GM12878 (cell line): ENCODE measurements at regions not wholly inside any gene's neighbourhood (a gene's known extent, or its start where the extent isn't known, plus 50 kb on each side); places are given as distances from the start of the nearest gene placed in this dataset.
"Not testable (repeated sequence)": the region's sequence is repeated elsewhere in the genome, so short reads cannot be mapped to it uniquely, and the experiment has no call there.

Experiments
- ATAC-seq: fragments of 200-7000 bp; cut with Tn5 transposase; 3 replicates; pipeline ENCODE4 v1.9.1; 2020; ENCODE audit warnings: mild to moderate bottlenecking, moderate library complexity
- BruUV-seq: library from RNA; stranded (reverse); fragments of 400-500 nt; replicated peaks from 2 replicates; lab custom pipeline; 2021; lab: Mats Ljungman, UMichigan
- CTCF ChIA-PET: fragments of 300-600 bp; sonication (Branson Sonifier 250); formaldehyde crosslinking; extraction: SDS; loops from one replicate; lab custom pipeline; 2021; ENCODE audit warnings: inconsistent platforms; lab: Yijun Ruan, JAX
- POLR2A ChIA-PET: fragments of 350-600 bp; formaldehyde crosslinking; extraction: SDS; loops from one replicate; lab custom pipeline; 2021; ENCODE audit warnings: inconsistent platforms; lab: Charles Lee
- RAD21 ChIA-PET: fragments of 300-600 bp; sonication (Branson Sonifier 250); formaldehyde crosslinking; loops from one replicate; lab custom pipeline; 2023; ENCODE audit warnings: antibody characterized with exemption; ENCODE audit not compliant: unreplicated experiment; lab: Charles Lee
- SMC1A ChIA-PET: fragments of 300-600 bp; sonication (Branson Sonifier 250); formaldehyde crosslinking; loops from one replicate; lab custom pipeline; 2023; ENCODE audit not compliant: unreplicated experiment, uncharacterized antibody; lab: Charles Lee
- DNase-seq: peaks from one replicate; pipeline ENCODE4 v3.0.0-alpha.2; 2011; ENCODE audit warnings: low read depth, low spot score
- FAIRE-seq: peaks from 3 replicates; lab custom pipeline; 2011; peaks lifted over from hg19 to GRCh38; lab: Jason Lieb, UNC
- H2AFZ ChIP-seq: 2 replicates; pipeline ENCODE4 v1.6.0; 2011; ENCODE audit warnings: low read depth, low read length, control low read depth; ENCODE audit not compliant: control insufficient read depth
- H3K27ac ChIP-seq: 2 replicates; pipeline ENCODE4 v1.5.1; 2011; ENCODE audit warnings: control low read depth; ENCODE audit not compliant: control insufficient read depth, insufficient read depth
- H3K27me3 ChIP-seq, 2 experiments: replicated peaks in 1 of 2; 2 replicates each; pipeline versions ENCODE4 v1.6.0 to v1.6.1; 2011; ENCODE audit warnings: low read length in 1 of 2; ENCODE audit not compliant: control insufficient read depth in 2 of 2, insufficient read depth in 2 of 2
- H3K36me3 ChIP-seq, 2 experiments: 2 replicates each; pipeline ENCODE4 v1.5.1; 2011; ENCODE audit warnings: low read length in 1 of 2; ENCODE audit not compliant: control insufficient read depth in 2 of 2, insufficient read depth in 2 of 2
- H3K4me1 ChIP-seq: 2 replicates; pipeline ENCODE4 v1.6.1; 2011; ENCODE audit warnings: mild to moderate bottlenecking, low read length, moderate library complexity, mixed read lengths; ENCODE audit not compliant: control insufficient read depth, insufficient read depth
- H3K4me2 ChIP-seq: 2 replicates; pipeline ENCODE4 v1.6.0; 2011; ENCODE audit warnings: control low read depth; ENCODE audit not compliant: control insufficient read depth, insufficient read depth
- H3K4me3 ChIP-seq: fragments of 200-600 bp; sonication (generic); 2 replicates; pipeline ENCODE4 v1.5.1; 2016
- H3K79me2 ChIP-seq: 2 replicates; pipeline ENCODE4 v1.6.0; 2011; ENCODE audit warnings: low read length; ENCODE audit not compliant: control insufficient read depth, insufficient read depth
- H3K9ac ChIP-seq: 2 replicates; pipeline ENCODE4 v1.8.0; 2011; ENCODE audit warnings: low read length, control low read depth, mixed read lengths; ENCODE audit not compliant: control insufficient read depth, insufficient read depth
- H3K9me3 ChIP-seq: replicated peaks from 3 replicates; pipeline ENCODE4 v1.5.1; 2011; ENCODE audit warnings: mild to moderate bottlenecking, low read length; ENCODE audit not compliant: control insufficient read depth, insufficient read depth
- H4K20me1 ChIP-seq: 2 replicates; pipeline ENCODE4 v1.6.0; 2011; ENCODE audit not compliant: control insufficient read depth, insufficient read depth
- CREM ChIP-seq: IDR thresholded peaks from 2 replicates; pipeline ENCODE4 v1.6.1; 2014; ENCODE audit warnings: antibody characterized with exemption, low read depth
- ETV6 ChIP-seq, 2 experiments: fragments of 450-650 bp in 1 of 2; IDR thresholded peaks in 1 of 2; conservative IDR thresholded peaks in 1 of 2; 2 replicates each; pipeline ENCODE4 v1.6.1; 2014; ENCODE audit warnings: antibody characterized with exemption in 1 of 2, borderline replicate concordance in 1 of 2, low read depth in 1 of 2, mild to moderate bottlenecking in 1 of 2, moderate library complexity in 1 of 2
- NBN ChIP-seq: fragments of 450-650 bp; IDR thresholded peaks from 2 replicates; pipeline ENCODE4 v1.6.1; 2016
- WGBS: methylation state at CpG from one replicate; pipeline ENCODE4 v1.1.6; 2016; ENCODE audit warnings: low lambda C conversion rate; ENCODE audit not compliant: insufficient replicate concordance, insufficient coverage; ENCODE audit errors: missing lambda C conversion rate; 5-methylcytosine and 5-hydroxymethylcytosine counted together
- in situ Hi-C: fragments of 300-500 bp; cut with MboI; formaldehyde crosslinking; loops from 9 replicates; pipeline ENCODE4 v1.14.3; 2018; ENCODE audit warnings: mixed read lengths
- intact Hi-C: fragments of 100-400 bp; cut with micrococcal nuclease; formaldehyde crosslinking; loops from one replicate; pipeline ENCODE4 v1.14.2; 2022; ENCODE audit not compliant: unreplicated experiment

- no peak overlapping the region for H3K4me3 ChIP-seq
- no peaks in the 10 kb centered on the region for H3K27me3 ChIP-seq
- in situ Hi-C loops (no loop called here), intact Hi-C loops (no loop called here)
- SMC1A ChIA-PET, result no interaction called here
- TF ChIP-seq NBN, result no peak
- CTCF ChIA-PET, result no interaction called here
- FAIRE-seq (no peak), DNase-seq (no peak), ATAC-seq (no peak)
- no TSS peak for BruUV-seq
- H3K4me1 ChIP-seq, result no peaks in the 10 kb centered on the region
- H4K20me1 ChIP-seq, result no peaks in the 10 kb centered on the region
- H3K9me3 ChIP-seq, result no peaks in the 10 kb centered on the region
- POLR2A ChIA-PET, result no interaction called here
- RAD21 ChIA-PET, result no interaction called here
- H3K27ac ChIP-seq, result no peak overlapping the region
- H3K4me2 ChIP-seq, result no peak overlapping the region
- no peak overlapping the region for H2AFZ ChIP-seq
- H3K79me2 ChIP-seq, result no peaks in the 10 kb centered on the region
- H3K36me3 ChIP-seq, result no peaks in the 10 kb centered on the region
- no peak overlapping the region for H3K9ac ChIP-seq
Measured at GRCh38 chr3:96584066-96584465, 230.3 kb upstream of the EPHA6 start.

- H3K9ac ChIP-seq, in situ Hi-C loops, H3K27me3 ChIP-seq, BruUV-seq, H2AFZ ChIP-seq, H3K4me3 ChIP-seq, CTCF ChIA-PET, DNase-seq, H3K4me1 ChIP-seq, H3K9me3 ChIP-seq, FAIRE-seq, intact Hi-C loops, H4K20me1 ChIP-seq, H3K79me2 ChIP-seq, H3K4me2 ChIP-seq, H3K27ac ChIP-seq, POLR2A ChIA-PET, H3K36me3 ChIP-seq, ATAC-seq, RAD21 ChIA-PET: not testable (repeated sequence)
- 28% methylated on average over 6 of the region's 6 CpGs for WGBS
- SMC1A ChIA-PET, result interaction anchor here (0.6 to 1.2 kb wide), 2 partner anchors 10 to 382 kb away, joined by 3 read pairs; no protein-coding TSS in a partner anchor
Measured at GRCh38 chr3:96606865-96607264, 207.5 kb upstream of the EPHA6 start.

GRCh38 chr3:96619475-96619874, 194.9 kb upstream of the EPHA6 start:
- Histone ChIP-seq H3K27me3 (no peaks in the 10 kb centered on the region), H3K4me1 (no peaks in the 10 kb centered on the region), H2AFZ (no peak overlapping the region), H4K20me1 (no peaks in the 10 kb centered on the region), H3K36me3 (no peaks in the 10 kb centered on the region), H3K27ac (no peak overlapping the region), H3K4me3 (no peak overlapping the region), H3K4me2 (no peak overlapping the region), H3K9me3 (no peaks in the 10 kb centered on the region), H3K79me2 (no peaks in the 10 kb centered on the region), H3K9ac (no peak overlapping the region)
- SMC1A ChIA-PET, result no interaction called here
- TF ChIP-seq ETV6 (conservative IDR thresholded peaks at IDR 0.05 in 1 of 2, IDR thresholded peaks at IDR 0.05 in 1 of 2; ENCODE audit: borderline replicate concordance in 1 of 2, low read depth in 1 of 2) (no peak), CREM (no peak)
- intact Hi-C loops (no loop called here), in situ Hi-C loops (no loop called here)
- CTCF ChIA-PET, result no interaction called here
- RAD21 ChIA-PET, result no interaction called here
- FAIRE-seq (no peak), ATAC-seq (no peak), DNase-seq (no peak)
- no TSS peak for BruUV-seq
- POLR2A ChIA-PET, result no interaction called here
- 76% methylated on average over 20 of the region's 20 CpGs for WGBS
